ENCODE measurements at regions not wholly inside any gene's neighbourhood (a gene's known extent, or its start where the extent isn't known, plus 50 kb on each side); places are given as distances from the start of the nearest gene placed in this dataset.

DNA sequence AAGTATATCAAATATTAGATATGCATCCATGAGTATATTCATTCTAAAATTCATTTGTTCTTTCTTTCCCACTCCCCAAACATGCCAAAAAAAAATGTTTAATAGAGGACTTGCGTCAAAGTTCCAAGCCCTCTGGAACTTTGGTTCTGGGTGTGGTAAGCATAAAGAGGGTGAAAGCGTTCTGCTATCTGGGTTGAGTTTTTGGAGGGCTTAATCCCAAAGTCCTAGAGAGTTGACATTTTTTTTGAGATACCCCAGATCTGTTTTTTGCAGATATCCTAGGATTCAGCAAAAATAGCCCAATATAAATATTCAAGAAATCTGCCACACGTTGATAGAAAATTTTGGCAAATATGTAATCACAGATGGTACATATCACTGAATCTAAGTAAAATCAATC lies 424.3 kb upstream of the CBLB start:
- TF ChIP-seq, protein P1, sequence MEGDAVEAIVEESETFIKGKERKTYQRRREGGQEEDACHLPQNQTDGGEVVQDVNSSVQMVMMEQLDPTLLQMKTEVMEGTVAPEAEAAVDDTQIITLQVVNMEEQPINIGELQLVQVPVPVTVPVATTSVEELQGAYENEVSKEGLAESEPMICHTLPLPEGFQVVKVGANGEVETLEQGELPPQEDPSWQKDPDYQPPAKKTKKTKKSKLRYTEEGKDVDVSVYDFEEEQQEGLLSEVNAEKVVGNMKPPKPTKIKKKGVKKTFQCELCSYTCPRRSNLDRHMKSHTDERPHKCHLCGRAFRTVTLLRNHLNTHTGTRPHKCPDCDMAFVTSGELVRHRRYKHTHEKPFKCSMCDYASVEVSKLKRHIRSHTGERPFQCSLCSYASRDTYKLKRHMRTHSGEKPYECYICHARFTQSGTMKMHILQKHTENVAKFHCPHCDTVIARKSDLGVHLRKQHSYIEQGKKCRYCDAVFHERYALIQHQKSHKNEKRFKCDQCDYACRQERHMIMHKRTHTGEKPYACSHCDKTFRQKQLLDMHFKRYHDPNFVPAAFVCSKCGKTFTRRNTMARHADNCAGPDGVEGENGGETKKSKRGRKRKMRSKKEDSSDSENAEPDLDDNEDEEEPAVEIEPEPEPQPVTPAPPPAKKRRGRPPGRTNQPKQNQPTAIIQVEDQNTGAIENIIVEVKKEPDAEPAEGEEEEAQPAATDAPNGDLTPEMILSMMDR (IDR thresholded peaks at IDR 0.05; ENCODE audit: low read depth, low read length, missing control alignments): no peak
- in situ Hi-C loops (cut with HindIII; ENCODE audit: low sequenced_read_pairs): no loop called here
- H3K4me3 ChIP-seq (ENCODE audit: low read depth, low read length): no peak overlapping the region
- no peak for DNase-seq (ENCODE audit: low read depth)

DNA sequence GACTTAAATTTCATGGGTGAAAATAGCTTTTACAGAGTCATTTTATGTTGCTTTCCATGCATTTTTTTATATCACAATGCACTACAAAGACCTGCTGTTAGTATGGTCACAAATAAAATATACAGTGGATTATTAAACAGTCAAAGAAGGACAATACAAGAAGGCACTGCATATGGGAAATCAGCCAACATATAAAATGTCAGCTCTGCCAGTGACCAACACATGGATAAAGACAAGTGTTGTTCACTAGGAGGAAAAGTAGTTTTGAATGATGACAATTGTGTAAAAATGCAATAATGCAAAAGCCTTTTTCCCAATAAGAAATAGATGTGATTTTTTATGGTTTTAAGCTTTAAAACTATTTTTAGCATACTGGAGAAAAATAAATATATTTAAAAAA lies 425.3 kb upstream of the CBLB start:
- in situ Hi-C loops (cut with HindIII; ENCODE audit: low sequenced_read_pairs): no loop called here
- no peak for DNase-seq (ENCODE audit: low read depth)
- no peak overlapping the region for H3K4me3 ChIP-seq (ENCODE audit: low read depth, low read length)
- TF ChIP-seq, protein P1 (IDR thresholded peaks at IDR 0.05; ENCODE audit: low read depth, low read length, missing control alignments): no peak

DNA sequence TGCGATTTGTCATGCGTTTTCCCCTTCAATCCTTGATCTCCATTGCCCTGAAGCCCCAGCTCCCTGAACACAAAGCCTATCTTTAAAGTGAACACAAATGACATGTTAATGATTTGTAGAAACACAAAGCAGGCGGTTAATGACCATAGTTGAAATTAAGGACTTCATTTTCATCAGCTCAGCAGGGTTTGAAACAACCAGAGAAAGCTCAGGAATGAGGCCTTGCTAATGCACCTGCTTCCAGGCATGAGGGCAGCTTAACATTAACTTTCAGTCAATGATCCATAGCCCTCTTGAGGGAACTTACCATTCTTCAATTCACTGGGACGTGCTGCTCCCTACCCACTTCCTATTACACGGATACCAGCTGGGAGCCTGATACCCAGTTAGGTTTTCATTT lies 427.2 kb upstream of the CBLB start:
- in situ Hi-C loops (cut with HindIII; ENCODE audit: low sequenced_read_pairs): no loop called here
- no peak for DNase-seq (ENCODE audit: low read depth)
- TF ChIP-seq, protein P1 (IDR thresholded peaks at IDR 0.05; ENCODE audit: low read depth, low read length, missing control alignments): no peak
- H3K4me3 ChIP-seq (ENCODE audit: low read depth, low read length): no peak overlapping the region

DNA sequence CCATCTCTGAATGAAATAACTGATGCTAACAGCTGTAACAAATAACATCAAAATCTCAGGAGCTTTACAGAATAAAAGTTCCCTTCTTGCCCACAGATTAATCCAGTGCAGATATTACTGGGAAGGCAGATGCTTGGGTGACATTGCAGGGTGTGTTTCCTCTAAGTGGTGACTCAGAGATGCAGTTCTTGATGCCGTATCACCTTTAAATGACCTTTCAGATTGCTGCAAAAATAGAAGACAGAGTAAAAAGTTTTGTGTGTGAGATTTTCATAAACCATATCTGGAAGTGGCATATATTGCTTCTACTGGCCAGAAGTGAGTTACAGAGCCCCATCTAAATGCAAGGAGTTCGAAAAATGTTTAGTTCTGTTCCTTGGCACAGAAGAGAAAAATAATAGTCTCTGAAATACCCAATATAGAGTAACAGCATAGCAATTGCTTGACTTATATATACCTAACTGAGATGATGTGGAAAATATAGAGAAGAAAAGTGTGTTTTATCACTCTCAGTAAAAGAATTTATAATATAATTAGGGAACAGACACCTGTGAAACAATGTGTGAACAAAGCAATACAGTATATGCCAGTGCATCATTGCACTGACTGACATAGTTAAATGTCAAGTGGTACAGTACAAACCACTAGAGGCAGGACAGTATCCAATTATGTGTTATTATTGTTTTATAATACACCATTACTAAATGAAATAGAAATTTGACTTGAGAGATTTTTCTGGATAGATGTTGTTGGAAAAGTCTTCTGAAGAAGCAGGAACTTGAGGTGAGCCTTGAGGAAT lies 430.7 kb upstream of the CBLB start:
- no peak for DNase-seq (ENCODE audit: low read depth)
- H3K4me3 ChIP-seq (ENCODE audit: low read depth, low read length): no peak overlapping the region
- TF ChIP-seq, protein P1 (IDR thresholded peaks at IDR 0.05; ENCODE audit: low read depth, low read length, missing control alignments): no peak
- in situ Hi-C loops (cut with HindIII; ENCODE audit: low sequenced_read_pairs): no loop called here

DNA sequence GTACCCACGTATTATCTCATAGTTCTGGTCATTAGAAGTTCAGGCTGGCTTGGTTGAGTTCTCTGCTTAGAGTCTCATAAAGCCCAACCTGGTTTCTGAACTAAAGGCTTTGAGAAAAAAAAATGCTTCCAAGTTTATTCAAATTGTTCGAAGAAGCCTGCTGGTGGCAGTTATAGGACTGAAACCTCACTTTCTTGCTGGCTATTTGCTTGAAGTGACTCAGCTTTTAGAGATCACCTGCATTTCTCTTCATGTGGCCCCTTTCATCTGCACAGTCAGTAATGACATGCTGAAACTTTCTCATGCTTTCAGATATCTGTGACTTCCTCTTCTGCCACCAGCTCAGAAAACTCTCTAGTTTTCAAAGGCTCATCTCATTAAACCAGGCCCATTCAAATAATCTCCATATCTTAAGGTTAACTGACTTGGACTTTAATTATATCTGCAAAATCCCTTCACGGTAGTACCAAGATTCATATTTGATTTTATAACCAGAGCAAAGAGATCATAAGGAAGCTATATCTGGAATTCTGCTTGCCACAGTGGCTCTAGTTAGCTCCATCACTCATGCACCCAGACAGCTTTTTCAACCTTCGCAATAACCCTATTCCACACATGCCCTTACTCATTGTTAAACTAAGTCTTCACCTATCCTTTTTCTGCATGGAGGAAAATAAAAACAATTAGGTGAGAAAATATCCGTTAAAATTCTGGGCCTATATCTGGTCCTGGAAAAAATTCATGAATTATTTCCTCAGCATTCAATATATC lies 433.8 kb upstream of the CBLB start:
- TF ChIP-seq, protein P1 (IDR thresholded peaks at IDR 0.05; ENCODE audit: low read depth, low read length, missing control alignments): no peak
- H3K4me3 ChIP-seq (ENCODE audit: low read depth, low read length): no peak overlapping the region
- in situ Hi-C loops (cut with HindIII; ENCODE audit: low sequenced_read_pairs): no loop called here
- no peak for DNase-seq (ENCODE audit: low read depth)

DNA sequence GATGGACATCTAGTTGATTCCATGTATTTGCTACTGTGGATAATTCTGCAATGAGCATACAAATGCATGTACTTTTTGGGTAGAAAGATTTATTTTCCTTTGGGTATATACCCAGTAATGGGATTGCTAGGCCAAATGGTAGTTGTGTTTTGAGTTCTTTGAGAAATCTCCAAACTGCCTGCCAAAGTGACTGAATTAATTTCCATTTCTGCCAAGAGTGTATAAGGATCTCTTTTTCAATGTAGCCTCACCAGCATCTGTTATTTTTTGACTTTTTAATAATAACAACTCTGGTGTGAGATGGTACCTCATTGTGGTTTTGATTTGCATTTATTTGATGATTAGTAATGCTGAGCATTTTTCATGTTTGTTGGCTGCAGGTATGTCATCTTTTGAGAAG lies 435.0 kb upstream of the CBLB start:
- in situ Hi-C loops (cut with HindIII; ENCODE audit: low sequenced_read_pairs): no loop called here
- no peak overlapping the region for H3K4me3 ChIP-seq (ENCODE audit: low read depth, low read length)
- TF ChIP-seq, protein P1 (IDR thresholded peaks at IDR 0.05; ENCODE audit: low read depth, low read length, missing control alignments): no peak
- no peak for DNase-seq (ENCODE audit: low read depth)

All from astrocyte of the cerebellum (primary cell).